Activated naive CD4-positive, alpha-beta T cell treated with anti-CD3 and anti-CD28 coated beads, Interleukin-2, amount 50 U/mL, for 72 hours (primary cell): ENCODE measurements at regions not wholly inside any gene's neighbourhood (a gene's known extent, or its start where the extent isn't known, plus 50 kb on each side); places are given as distances from the start of the nearest gene placed in this dataset.

ENCODE experiments used
- ATAC-seq, 2 donors: fragments of 150-1000 bp; cut with Tn5 transposase; 2 replicates each; pipeline ENCODE4 v1.10.0; 2021; ENCODE audit warnings: mild to moderate bottlenecking in 2 of 2, moderate library complexity in 2 of 2
- DNase-seq, 2 donors: peaks; one replicate each; pipeline ENCODE4 v3.0.0; 2021 to 2022; ENCODE audit warnings: low spot score in 2 of 2
- H3K27ac Mint-ChIP-seq, 2 donors: one replicate each; pipeline ENCODE4 v1.8.0; 2022; ENCODE audit warnings: mild to moderate bottlenecking in 2 of 2, mixed read lengths in 2 of 2
- H3K36me3 Mint-ChIP-seq, 2 donors: one replicate each; pipeline ENCODE4 v1.8.0; 2022; ENCODE audit warnings: mixed read lengths in 2 of 2
- H3K9me3 Mint-ChIP-seq, 2 donors: one replicate each; pipeline ENCODE4 v1.8.0; 2022; ENCODE audit warnings: mixed read lengths in 2 of 2

GRCh38 chr10:132481690-132482089 lies 55.9 kb upstream of the INPP5A start:
- Mint-ChIP-seq H3K27ac (no peak overlapping the region), H3K9me3 (no peaks in the 10 kb centered on the region), H3K36me3 (no peaks in the 10 kb centered on the region)
- DNase-seq (no peak), ATAC-seq (no peak)

GRCh38 chr10:132482090-132482800 lies 55.3 kb upstream of the INPP5A start:
- Mint-ChIP-seq H3K36me3 (no peaks in the 10 kb centered on the region), H3K27ac (no peak overlapping the region), H3K9me3 (no peaks in the 10 kb centered on the region)
- ATAC-seq (no peak), DNase-seq (no peak)

- Mint-ChIP-seq H3K36me3 (no peaks in the 10 kb centered on the region), H3K27ac (no peak overlapping the region), H3K9me3 (no peaks in the 10 kb centered on the region)
- DNase-seq (no peak), ATAC-seq (no peak)
These were observed 54.2 kb upstream of the INPP5A start for GRCh38 chr10:132483394-132483793.

- Mint-ChIP-seq H3K9me3 (no peaks in the 10 kb centered on the region), H3K27ac (no peak overlapping the region), H3K36me3 (no peaks in the 10 kb centered on the region)
- DNase-seq (no peak), ATAC-seq (no peak)
These were observed 52.7 kb upstream of the INPP5A start for GRCh38 chr10:132484922-132485321.

GRCh38 chr10:132485391-132485790 lies 52.2 kb upstream of the INPP5A start:
- ATAC-seq (no peak), DNase-seq (no peak)
- no peaks in the 10 kb centered on the region for H3K9me3 Mint-ChIP-seq
- no peaks in the 10 kb centered on the region for H3K36me3 Mint-ChIP-seq
- H3K27ac Mint-ChIP-seq: no peak overlapping the region

- no peak for DNase-seq
- Mint-ChIP-seq H3K9me3 (no peaks in the 10 kb centered on the region), H3K36me3 (no peaks in the 10 kb centered on the region), H3K27ac (no peak overlapping the region)
- no peak for ATAC-seq
These were observed 51.0 kb upstream of the INPP5A start for GRCh38 chr10:132486539-132487121.

- DNase-seq (no peak), ATAC-seq (no peak)
- H3K27ac Mint-ChIP-seq: peak overlapping the region in 1 of 2 donors; percentile 38
- H3K36me3 Mint-ChIP-seq: no peaks in the 10 kb centered on the region
- H3K9me3 Mint-ChIP-seq: no peaks in the 10 kb centered on the region
These were observed 50.1 kb upstream of the INPP5A start for GRCh38 chr10:132487241-132488135.
